H1 (cell line): ENCODE measurements at regions not wholly inside any gene's neighbourhood (a gene's known extent, or its start where the extent isn't known, plus 50 kb on each side); places are given as distances from the start of the nearest gene placed in this dataset.

Experiments
- KDM4A ChIP-seq: IDR thresholded peaks from one replicate; pipeline ENCODE4 v1.7.1; 2012; ENCODE audit warnings: low read depth, mild to moderate bottlenecking, moderate library complexity, low read length, inconsistent platforms; ENCODE audit not compliant: severe bottlenecking
- MAX ChIP-seq: IDR thresholded peaks from 2 replicates; pipeline ENCODE4 v1.6.1; 2012; ENCODE audit warnings: inconsistent platforms
- NANOG ChIP-seq: IDR thresholded peaks from 2 replicates; pipeline ENCODE4 v1.6.1; 2011; ENCODE audit warnings: low read length, low read depth, mild to moderate bottlenecking, inconsistent platforms; ENCODE audit not compliant: insufficient read depth, poor library complexity, severe bottlenecking
- RBBP5 ChIP-seq: IDR thresholded peaks from 2 replicates; pipeline ENCODE4 v1.7.1; 2012; ENCODE audit warnings: low read depth, mild to moderate bottlenecking, inconsistent platforms, low read length, moderate library complexity, borderline replicate concordance
- SIRT6 ChIP-seq: IDR thresholded peaks from one replicate; pipeline ENCODE4 v1.7.1; 2012; ENCODE audit warnings: low read length, inconsistent platforms

- TF ChIP-seq SIRT6: no peak
- no peak for TF ChIP-seq RBBP5
- TF ChIP-seq NANOG: no peak
- TF ChIP-seq MAX: no peak
- TF ChIP-seq KDM4A: no peak
Measured at GRCh38 chr4:112819729-112820128, 182.8 kb downstream of the LARP7 start (continued).
